ENCODE measurements at regions not wholly inside any gene's neighbourhood (a gene's known extent, or its start where the extent isn't known, plus 50 kb on each side); places are given as distances from the start of the nearest gene placed in this dataset.

- no peak for ATAC-seq
- in situ Hi-C loops (cut with HindIII; ENCODE audit: extremely low pct_ligation_motif_present, low pct_unique_long_range_greater_than_20kb): no loop called here
Measured at GRCh38 chr10:11682267-11682683, 59.9 kb upstream of the ECHDC3 start.

GRCh38 chr10:11680496-11680895, 61.7 kb upstream of the ECHDC3 start:
- intact Hi-C loops (cut with micrococcal nuclease; ENCODE audit: unreplicated experiment): no loop called here
- CTCF ChIA-PET (ENCODE audit: low intra/inter-chr PET ratio, low total read pairs): no interaction called here
- BruUV-seq (replicated peaks): no TSS peak

More at GRCh38 chr10:11682267-11682683, 59.9 kb upstream of the ECHDC3 start:
- intact Hi-C loops (cut with micrococcal nuclease; ENCODE audit: unreplicated experiment): no loop called here
- H3K4me3 ChIP-seq (replicated peaks in 1 of 3; ENCODE audit: insufficient read depth in 1 of 3, low read depth in 2 of 3, low read length in 3 of 3): no peak overlapping the region
- no peak overlapping the region for H3K9ac ChIP-seq (ENCODE audit: insufficient read depth, low read depth, low read length)
- peaks cover 63% of the 10 kb centered on the region for H3K4me1 ChIP-seq (ENCODE audit: insufficient read depth, low read length)
- no peak overlapping the region for H2AFZ ChIP-seq (ENCODE audit: low read length)
- H3K9me3 ChIP-seq (ENCODE audit: low read length): no peaks in the 10 kb centered on the region
- H3K27ac ChIP-seq (ENCODE audit: extremely low read length, insufficient read depth, low read length): no peak overlapping the region
- ChIA-PET CTCF (ENCODE audit: low intra/inter-chr PET ratio, low total read pairs) (no interaction called here), POLR2A (no interaction called here)
- FAIRE-seq (no peak), DNase-seq (ENCODE audit: low spot score) (no peak)
- 90% methylated on average over 6 of the region's 6 CpGs for WGBS (ENCODE audit: low lambda C conversion rate)
- H3K36me3 ChIP-seq (replicated peaks in 1 of 2; ENCODE audit: control insufficient read depth in 1 of 2, insufficient read depth in 2 of 2, low read length in 2 of 2): no peaks in the 10 kb centered on the region
- TF ChIP-seq IKZF1 (IDR thresholded peaks at IDR 0.05) (no peak), HNRNPK (IDR thresholded peaks at IDR 0.05; ENCODE audit: low read depth, low read length, poor library complexity, severe bottlenecking) (peak; percentile 63), DBP (CRISPR knock-in tag; IDR thresholded peaks at IDR 0.05; ENCODE audit: not compliant biosample characterization) (no peak)
- no TSS peak for BruUV-seq (replicated peaks)
- no peaks in the 10 kb centered on the region for H4K20me1 ChIP-seq (ENCODE audit: insufficient read depth, low read length)
- no peaks in the 10 kb centered on the region; a peak in 1 of 5 replicates for H3K27me3 ChIP-seq (ENCODE audit: control insufficient read depth in 1 of 2, insufficient read depth in 2 of 2, low read length in 2 of 2)
- H3K79me2 ChIP-seq (ENCODE audit: insufficient read depth, low read length): no peaks in the 10 kb centered on the region
- no peak overlapping the region for H3K4me2 ChIP-seq (ENCODE audit: low read depth, low read length)

More at GRCh38 chr10:11680496-11680895, 61.7 kb upstream of the ECHDC3 start:
- Histone ChIP-seq H3K27ac (ENCODE audit: extremely low read length, insufficient read depth, low read length) (no peak overlapping the region), H4K20me1 (ENCODE audit: insufficient read depth, low read length) (no peaks in the 10 kb centered on the region), H3K79me2 (ENCODE audit: insufficient read depth, low read length) (no peaks in the 10 kb centered on the region), H2AFZ (ENCODE audit: low read length) (no peak overlapping the region), H3K9me3 (ENCODE audit: low read length) (no peaks in the 10 kb centered on the region), H3K36me3 (replicated peaks in 1 of 2; ENCODE audit: control insufficient read depth in 1 of 2, insufficient read depth in 2 of 2, low read length in 2 of 2) (no peaks in the 10 kb centered on the region), H3K4me3 (replicated peaks in 1 of 3; ENCODE audit: insufficient read depth in 1 of 3, low read depth in 2 of 3, low read length in 3 of 3) (no peak overlapping the region), H3K4me1 (ENCODE audit: insufficient read depth, low read length) (peaks cover 48% of the 10 kb centered on the region), H3K9ac (ENCODE audit: insufficient read depth, low read depth, low read length) (no peak overlapping the region), H3K27me3 (ENCODE audit: control insufficient read depth in 1 of 2, insufficient read depth in 2 of 2, low read length in 2 of 2) (no peaks in the 10 kb centered on the region; a peak in 1 of 5 replicates), H3K4me2 (ENCODE audit: low read depth, low read length) (no peak overlapping the region)
- in situ Hi-C loops (cut with HindIII; ENCODE audit: extremely low pct_ligation_motif_present, low pct_unique_long_range_greater_than_20kb): no loop called here
- FAIRE-seq: no peak
- DNase-seq (ENCODE audit: low spot score): no peak
- 54% methylated on average over 5 of the region's 6 CpGs for WGBS (ENCODE audit: low lambda C conversion rate)
- POLR2A ChIA-PET: no interaction called here
- ATAC-seq: no peak
- no peak for TF ChIP-seq ZNF737 (CRISPR knock-in tag; IDR thresholded peaks at IDR 0.05; ENCODE audit: borderline replicate concordance)
- no peak for TF ChIP-seq KDM5B (CRISPR knock-in tag; IDR thresholded peaks at IDR 0.05; ENCODE audit: borderline replicate concordance)
- TF ChIP-seq ZNF543 (CRISPR knock-in tag; IDR thresholded peaks at IDR 0.05): no peak
- no peak for TF ChIP-seq FOXA1 (IDR thresholded peaks at IDR 0.05)
- TF ChIP-seq FOXA1 (CRISPR knock-in tag; IDR thresholded peaks at IDR 0.05): no peak
- no peak for TF ChIP-seq ZNF7 (CRISPR knock-in tag; IDR thresholded peaks at IDR 0.05)
- no peak for TF ChIP-seq EED (CRISPR knock-in tag; IDR thresholded peaks at IDR 0.05)
- no peak for TF ChIP-seq ZNF446 (CRISPR knock-in tag; IDR thresholded peaks at IDR 0.05)
- TF ChIP-seq CEBPB (IDR thresholded peaks at IDR 0.05; ENCODE audit: borderline replicate concordance, low read depth, low read length): no peak
- no peak for TF ChIP-seq ZNF468 (CRISPR knock-in tag; IDR thresholded peaks at IDR 0.05)
- TF ChIP-seq MXD1 (CRISPR knock-in tag; IDR thresholded peaks at IDR 0.05): no peak
- TF ChIP-seq YEATS2 (CRISPR knock-in tag; IDR thresholded peaks at IDR 0.05; ENCODE audit: borderline replicate concordance): no peak
- TF ChIP-seq DPF2 (CRISPR knock-in tag; IDR thresholded peaks at IDR 0.05; ENCODE audit: borderline replicate concordance, low read depth): no peak
- TF ChIP-seq PAX8 (CRISPR knock-in tag; IDR thresholded peaks at IDR 0.05; ENCODE audit: borderline replicate concordance): no peak
- no peak for TF ChIP-seq CSRNP2 (CRISPR knock-in tag; conservative IDR thresholded peaks at IDR 0.05; ENCODE audit: low read depth)
- TF ChIP-seq RAD21 (CRISPR knock-in tag; IDR thresholded peaks at IDR 0.05): no peak
- TF ChIP-seq SOX5 (CRISPR knock-in tag; IDR thresholded peaks at IDR 0.05; ENCODE audit: borderline replicate concordance): no peak
